ENCODE measurements at regions not wholly inside any gene's neighbourhood (a gene's known extent, or its start where the extent isn't known, plus 50 kb on each side); places are given as distances from the start of the nearest gene placed in this dataset.

GRCh38 chr2:6777626-6778025, 88.1 kb downstream of the CMPK2 start:
- TF ChIP-seq CTCF (IDR thresholded peaks at IDR 0.05; ENCODE audit: borderline replicate concordance, extremely low read depth, low read length, poor library complexity, severe bottlenecking): no peak
- TF ChIP-seq EZH2 (IDR thresholded peaks at IDR 0.05; ENCODE audit: borderline replicate concordance, low read depth, low read length, severe bottlenecking): no peak
